ENCODE measurements at regions not wholly inside any gene's neighbourhood (a gene's known extent, or its start where the extent isn't known, plus 50 kb on each side); places are given as distances from the start of the nearest gene placed in this dataset.

DNA sequence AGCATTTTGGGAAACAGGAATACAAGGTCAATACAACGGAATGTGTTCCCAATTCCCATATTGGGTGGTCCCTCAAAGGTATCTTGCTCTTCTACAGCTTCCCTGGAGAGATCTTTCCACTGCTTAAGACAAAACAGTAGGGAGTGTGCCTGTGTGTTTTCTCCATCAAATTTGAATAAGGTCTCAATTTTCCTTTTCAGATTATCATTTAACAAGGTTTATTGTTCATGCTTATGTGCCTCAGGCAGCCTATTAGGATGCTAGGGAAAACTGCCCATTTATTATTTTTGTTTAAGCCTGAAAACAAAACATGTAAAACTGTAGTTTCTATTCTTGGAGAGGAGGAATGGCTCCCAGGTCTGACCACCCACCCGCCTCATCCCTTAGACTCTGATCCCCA, 622.7 kb downstream of the LMO4 start:
- H3K27ac ChIP-seq, result no peak overlapping the region
- TF ChIP-seq ZFX (IDR thresholded peaks at IDR 0.05), result no peak
- TF ChIP-seq, protein P1, sequence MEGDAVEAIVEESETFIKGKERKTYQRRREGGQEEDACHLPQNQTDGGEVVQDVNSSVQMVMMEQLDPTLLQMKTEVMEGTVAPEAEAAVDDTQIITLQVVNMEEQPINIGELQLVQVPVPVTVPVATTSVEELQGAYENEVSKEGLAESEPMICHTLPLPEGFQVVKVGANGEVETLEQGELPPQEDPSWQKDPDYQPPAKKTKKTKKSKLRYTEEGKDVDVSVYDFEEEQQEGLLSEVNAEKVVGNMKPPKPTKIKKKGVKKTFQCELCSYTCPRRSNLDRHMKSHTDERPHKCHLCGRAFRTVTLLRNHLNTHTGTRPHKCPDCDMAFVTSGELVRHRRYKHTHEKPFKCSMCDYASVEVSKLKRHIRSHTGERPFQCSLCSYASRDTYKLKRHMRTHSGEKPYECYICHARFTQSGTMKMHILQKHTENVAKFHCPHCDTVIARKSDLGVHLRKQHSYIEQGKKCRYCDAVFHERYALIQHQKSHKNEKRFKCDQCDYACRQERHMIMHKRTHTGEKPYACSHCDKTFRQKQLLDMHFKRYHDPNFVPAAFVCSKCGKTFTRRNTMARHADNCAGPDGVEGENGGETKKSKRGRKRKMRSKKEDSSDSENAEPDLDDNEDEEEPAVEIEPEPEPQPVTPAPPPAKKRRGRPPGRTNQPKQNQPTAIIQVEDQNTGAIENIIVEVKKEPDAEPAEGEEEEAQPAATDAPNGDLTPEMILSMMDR (conservative IDR thresholded peaks at IDR 0.05), result no peak

DNA sequence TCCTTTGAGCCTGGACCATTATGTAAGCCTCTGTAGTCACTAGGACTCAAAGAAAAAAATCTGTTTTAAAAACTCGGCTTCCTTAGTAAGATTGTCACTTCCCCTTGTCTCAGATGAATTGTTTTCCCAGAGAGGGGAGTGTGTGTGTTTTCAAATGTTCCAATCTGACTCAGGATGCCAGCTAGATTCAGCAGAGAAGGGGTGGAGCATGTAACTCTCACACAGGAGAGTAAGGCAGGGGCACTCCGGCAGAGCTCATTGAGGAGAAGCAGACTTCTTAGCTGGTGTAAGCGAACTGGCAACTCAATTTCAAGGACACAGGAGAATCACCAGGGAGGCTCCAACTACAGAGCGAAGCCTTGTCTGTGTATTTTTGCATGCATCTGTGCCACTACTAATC, 623.2 kb downstream of the LMO4 start:
- TF ChIP-seq, protein P1 (conservative IDR thresholded peaks at IDR 0.05), result no peak
- no peak for TF ChIP-seq ZFX (IDR thresholded peaks at IDR 0.05)
- no peak overlapping the region for H3K27ac ChIP-seq

DNA sequence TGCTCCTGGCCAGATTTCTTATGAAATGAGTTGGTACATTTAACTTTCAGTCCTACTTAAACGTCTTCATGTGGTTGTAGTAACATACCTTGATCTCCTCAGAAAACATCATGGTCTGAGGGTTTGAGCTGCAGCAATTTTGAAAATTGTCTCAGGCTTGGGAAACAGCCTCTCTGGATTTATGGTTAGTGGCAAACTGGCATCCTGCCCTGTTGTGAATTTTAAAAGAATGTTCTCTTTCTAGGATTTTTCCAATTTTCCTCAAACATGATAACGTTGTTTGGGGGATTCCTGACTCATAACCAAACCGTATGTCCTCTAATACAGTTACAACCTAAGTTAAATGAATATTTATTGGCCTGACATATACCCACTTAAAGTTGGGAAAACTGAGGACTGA, 624.4 kb downstream of the LMO4 start:
- H3K27ac ChIP-seq, result no peak overlapping the region
- TF ChIP-seq, protein P1 (conservative IDR thresholded peaks at IDR 0.05), result no peak
- TF ChIP-seq ZFX (IDR thresholded peaks at IDR 0.05), result no peak

DNA sequence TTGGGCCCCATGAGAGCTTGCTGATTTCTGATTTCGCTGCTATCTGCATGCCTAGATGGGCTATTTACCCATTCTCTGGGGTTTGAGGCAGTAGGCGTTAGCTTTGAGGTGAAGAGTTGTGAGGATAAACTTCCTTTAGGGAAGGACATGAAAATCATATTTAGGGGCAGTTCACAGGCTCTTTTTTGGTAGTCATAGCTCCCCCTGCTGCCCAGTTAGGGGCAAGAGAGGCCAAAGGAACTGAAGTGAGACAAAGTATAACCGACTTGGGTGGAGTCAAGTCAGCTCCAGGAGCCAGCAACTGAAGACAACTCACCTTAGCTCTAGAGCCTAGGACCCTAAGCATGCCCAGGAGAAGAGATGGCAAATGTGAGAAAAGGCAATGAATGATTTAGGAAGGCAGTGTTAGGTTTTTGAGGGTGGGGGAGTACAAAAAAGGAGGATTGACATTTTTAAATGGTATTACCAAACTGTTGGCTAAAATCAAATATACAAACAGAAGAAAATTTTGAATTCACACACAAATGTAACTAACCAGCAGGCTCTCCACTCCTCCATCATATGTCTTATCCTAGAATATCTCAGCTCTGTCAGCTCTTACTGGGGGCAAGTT, 625.2 kb downstream of the LMO4 start:
- no peak overlapping the region for H3K27ac ChIP-seq
- TF ChIP-seq ZFX (IDR thresholded peaks at IDR 0.05), result no peak
- TF ChIP-seq, protein P1 (conservative IDR thresholded peaks at IDR 0.05), result peak; percentile 86

DNA sequence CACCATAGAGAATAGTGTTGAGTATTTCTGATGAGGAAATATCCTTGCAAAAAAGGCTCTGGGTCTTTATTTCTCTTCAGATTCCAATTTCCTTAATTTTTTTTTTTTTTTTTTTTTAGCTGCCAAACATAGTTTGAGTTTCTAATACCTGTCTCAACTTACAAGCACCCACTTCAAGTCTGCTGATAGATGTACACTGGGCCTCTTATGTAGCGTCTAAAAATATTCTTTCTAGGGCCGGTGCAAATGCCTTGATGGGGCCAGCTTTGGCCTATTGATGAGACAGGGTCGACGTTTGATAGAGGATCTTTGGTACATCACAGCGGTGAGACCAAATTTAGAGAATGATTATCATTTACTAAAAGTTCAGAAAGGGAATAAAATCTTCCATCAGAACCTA, 626.4 kb downstream of the LMO4 start:
- TF ChIP-seq, protein P1 (conservative IDR thresholded peaks at IDR 0.05), result no peak
- TF ChIP-seq ZFX (IDR thresholded peaks at IDR 0.05), result no peak
- H3K27ac ChIP-seq, result no peak overlapping the region

DNA sequence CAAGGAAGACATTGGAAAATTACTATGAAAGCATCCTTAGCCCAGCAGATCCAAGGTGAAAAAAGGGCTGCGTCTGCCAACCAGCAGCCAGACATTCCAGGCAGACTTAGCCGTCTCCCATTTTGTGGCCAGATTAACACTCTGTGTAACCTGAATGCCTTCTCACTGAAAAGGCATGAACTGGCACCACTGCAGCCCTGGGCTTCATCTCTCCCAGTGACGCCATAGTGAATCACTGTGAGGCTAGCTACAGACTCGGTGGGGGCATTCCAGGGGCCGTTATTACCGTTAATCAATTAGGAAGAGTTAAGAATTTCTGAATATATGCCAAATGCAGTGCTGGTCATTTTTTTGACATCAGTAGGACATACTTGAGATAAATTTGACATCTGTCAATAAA, 627.4 kb downstream of the LMO4 start:
- TF ChIP-seq, protein P1 (conservative IDR thresholded peaks at IDR 0.05), result no peak
- no peak for TF ChIP-seq ZFX (IDR thresholded peaks at IDR 0.05)
- no peak overlapping the region for H3K27ac ChIP-seq

DNA sequence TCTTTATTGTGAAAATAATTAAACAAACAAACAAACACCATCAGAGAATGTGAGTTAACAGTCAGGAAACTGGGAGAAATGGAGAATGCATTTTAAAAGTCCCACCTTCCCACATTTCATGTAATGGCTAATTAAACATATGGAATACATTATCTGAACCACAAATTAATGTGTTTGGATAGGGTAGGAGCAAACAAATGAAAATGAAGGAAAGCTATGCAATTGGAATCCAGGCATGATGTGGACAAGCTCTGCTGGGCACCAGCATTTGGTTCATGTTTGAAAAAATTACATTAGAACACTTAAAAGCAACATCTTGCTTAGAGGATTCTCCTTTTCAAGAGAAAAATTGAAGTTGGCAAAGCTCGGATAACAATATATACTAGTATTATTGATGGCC, 628.1 kb downstream of the LMO4 start:
- no peak overlapping the region for H3K27ac ChIP-seq
- no peak for TF ChIP-seq ZFX (IDR thresholded peaks at IDR 0.05)
- TF ChIP-seq, protein P1 (conservative IDR thresholded peaks at IDR 0.05), result no peak

All from C4-2B (cell line).